ENCODE measurements at regions not wholly inside any gene's neighbourhood (a gene's known extent, or its start where the extent isn't known, plus 50 kb on each side); places are given as distances from the start of the nearest gene placed in this dataset.

- no peak for DNase-seq (ENCODE audit: low read depth)
- TF ChIP-seq CTCF (IDR thresholded peaks at IDR 0.05; ENCODE audit: control insufficient read depth, extremely low read depth, insufficient read depth): no peak
These were observed 128.4 kb downstream of the IRS1 start for GRCh38 chr2:226671141-226671676.

GRCh38 chr2:226669905-226670304 is 129.7 kb downstream of the IRS1 start:
- DNase-seq (ENCODE audit: low read depth): no peak
- no peak overlapping the region for H3K4me3 ChIP-seq (ENCODE audit: low read depth, low read length)
- TF ChIP-seq CTCF (IDR thresholded peaks at IDR 0.05; ENCODE audit: control insufficient read depth, extremely low read depth, insufficient read depth): no peak

More at GRCh38 chr2:226671141-226671676, 128.4 kb downstream of the IRS1 start:
- no peak overlapping the region for H3K4me3 ChIP-seq (ENCODE audit: low read depth, low read length)

GRCh38 chr2:226669249-226669648 is 130.4 kb downstream of the IRS1 start:
- no peak for TF ChIP-seq CTCF (IDR thresholded peaks at IDR 0.05; ENCODE audit: control insufficient read depth, extremely low read depth, insufficient read depth)
- no peak for DNase-seq (ENCODE audit: low read depth)
- H3K4me3 ChIP-seq (ENCODE audit: low read depth, low read length): no peak overlapping the region

- no peak for DNase-seq (ENCODE audit: low read depth)
- H3K4me3 ChIP-seq (ENCODE audit: low read depth, low read length): no peak overlapping the region
- TF ChIP-seq CTCF (IDR thresholded peaks at IDR 0.05; ENCODE audit: control insufficient read depth, extremely low read depth, insufficient read depth): no peak
These were observed 131.9 kb downstream of the IRS1 start for GRCh38 chr2:226667736-226668135.

GRCh38 chr2:226665306-226665831 is 134.3 kb downstream of the IRS1 start:
- no peak overlapping the region for H3K4me3 ChIP-seq (ENCODE audit: low read depth, low read length)
- DNase-seq (ENCODE audit: low read depth): no peak
- TF ChIP-seq CTCF (IDR thresholded peaks at IDR 0.05; ENCODE audit: control insufficient read depth, extremely low read depth, insufficient read depth): no peak

- H3K4me3 ChIP-seq (ENCODE audit: low read depth, low read length): no peak overlapping the region
- no peak for TF ChIP-seq CTCF (IDR thresholded peaks at IDR 0.05; ENCODE audit: control insufficient read depth, extremely low read depth, insufficient read depth)
- DNase-seq (ENCODE audit: low read depth): no peak
These were observed 135.0 kb downstream of the IRS1 start for GRCh38 chr2:226664661-226665060.

- TF ChIP-seq CTCF (IDR thresholded peaks at IDR 0.05; ENCODE audit: control insufficient read depth, extremely low read depth, insufficient read depth): no peak
- peak; percentile 40 for DNase-seq (ENCODE audit: low read depth)
- no peak overlapping the region for H3K4me3 ChIP-seq (ENCODE audit: low read depth, low read length)
These were observed 135.5 kb downstream of the IRS1 start for GRCh38 chr2:226664140-226664539.

Measured in LNCaP clone FGC (cell line).